ENCODE measurements at regions not wholly inside any gene's neighbourhood (a gene's known extent, or its start where the extent isn't known, plus 50 kb on each side); places are given as distances from the start of the nearest gene placed in this dataset.

GRCh38 chr10:10910634-10911033, 107.0 kb upstream of the CELF2 start:
- H3K4me1 ChIP-seq, result peaks cover 0 to 9% of the 10 kb centered on the region in 2 donors
- peak overlapping the region in 1 of 3 donors; percentile 60 for H3K27ac ChIP-seq
- H3K27me3 ChIP-seq, result no peaks in the 10 kb centered on the region
- H3K4me3 ChIP-seq (replicated peaks in 1 of 3), result no peak overlapping the region
- DNase-seq, result no peak
- intact Hi-C loops (cut with DNase I), result no loop called here
- 83 to 88% methylated on average over 7 of the region's 7 CpGs for WGBS, 2 donors
- no peaks in the 10 kb centered on the region for H3K36me3 ChIP-seq
- TF ChIP-seq CTCF (IDR thresholded peaks at IDR 0.05), result no peak
- no peak for TF ChIP-seq POLR2A (IDR thresholded peaks at IDR 0.05)
- no peaks in the 10 kb centered on the region for H3K9me3 ChIP-seq

- WGBS, 2 donors, result 35 to 54% methylated on average over 4 to 5 of the region's 5 CpGs
- no peaks in the 10 kb centered on the region for H3K36me3 ChIP-seq
- peaks cover 0 to 9% of the 10 kb centered on the region in 2 donors for H3K4me1 ChIP-seq
- intact Hi-C loops (cut with DNase I), result no loop called here
- DNase-seq, result peak; percentile 33 to 34
- no peaks in the 10 kb centered on the region for H3K9me3 ChIP-seq
- no peak overlapping the region for H3K4me3 ChIP-seq (replicated peaks in 1 of 3)
- no peaks in the 10 kb centered on the region for H3K27me3 ChIP-seq
- H3K27ac ChIP-seq, result peak overlapping the region in 2 of 3 donors; percentile 41 to 60
- TF ChIP-seq CTCF (IDR thresholded peaks at IDR 0.05) (no peak), POLR2A (IDR thresholded peaks at IDR 0.05) (no peak)
These were observed 106.6 kb upstream of the CELF2 start for GRCh38 chr10:10911035-10911434.

DNA sequence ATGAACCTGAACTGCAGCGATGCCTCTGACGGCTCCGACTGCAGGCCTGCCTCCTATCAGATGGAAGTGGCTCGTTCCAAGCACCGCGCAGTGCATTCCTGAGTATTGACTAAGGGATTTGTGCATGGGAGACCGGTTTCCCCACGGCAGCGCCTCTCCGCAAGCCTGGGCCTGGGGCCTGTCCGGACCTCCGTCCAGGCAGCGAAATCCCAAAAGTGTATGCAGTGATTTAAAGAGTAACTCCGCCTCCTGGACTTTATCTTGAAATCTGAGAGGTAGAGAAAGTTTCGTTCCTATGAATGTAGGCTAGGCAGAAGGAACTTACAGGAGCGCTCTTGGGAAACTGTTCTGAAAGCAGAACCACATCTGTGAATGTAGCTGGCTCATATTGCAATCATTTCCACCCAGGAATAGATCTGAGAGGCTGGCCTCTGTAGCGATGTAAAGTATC, 106.2 kb upstream of the CELF2 start:
- peak overlapping the region in 2 of 3 donors; percentile 41 to 60 for H3K27ac ChIP-seq
- no peaks in the 10 kb centered on the region for H3K27me3 ChIP-seq
- intact Hi-C loops (cut with DNase I), result no loop called here
- H3K36me3 ChIP-seq, result no peaks in the 10 kb centered on the region
- peaks cover 0 to 9% of the 10 kb centered on the region in 2 donors for H3K4me1 ChIP-seq
- no peak overlapping the region for H3K4me3 ChIP-seq (replicated peaks in 1 of 3)
- WGBS, 2 donors, result 11 to 25% methylated on average over 17 of the region's 17 CpGs
- no peak for TF ChIP-seq CTCF (IDR thresholded peaks at IDR 0.05)
- TF ChIP-seq POLR2A (IDR thresholded peaks at IDR 0.05), result no peak
- DNase-seq, result peak; percentile 74 to 84
- no peaks in the 10 kb centered on the region for H3K9me3 ChIP-seq

GRCh38 chr10:10914144-10914543, 103.5 kb upstream of the CELF2 start:
- DNase-seq, result no peak
- no peak for TF ChIP-seq CTCF (IDR thresholded peaks at IDR 0.05)
- TF ChIP-seq POLR2A (IDR thresholded peaks at IDR 0.05), result no peak
- Histone ChIP-seq H3K4me1 (peaks cover 0 to 9% of the 10 kb centered on the region in 2 donors), H3K27ac (no peak overlapping the region), H3K9me3 (no peaks in the 10 kb centered on the region), H3K36me3 (no peaks in the 10 kb centered on the region), H3K27me3 (no peaks in the 10 kb centered on the region), H3K4me3 (replicated peaks in 1 of 3) (no peak overlapping the region)
- intact Hi-C loops (cut with DNase I), result no loop called here
- 58 to 64% methylated on average over 4 of the region's 4 CpGs for WGBS, 2 donors

DNA sequence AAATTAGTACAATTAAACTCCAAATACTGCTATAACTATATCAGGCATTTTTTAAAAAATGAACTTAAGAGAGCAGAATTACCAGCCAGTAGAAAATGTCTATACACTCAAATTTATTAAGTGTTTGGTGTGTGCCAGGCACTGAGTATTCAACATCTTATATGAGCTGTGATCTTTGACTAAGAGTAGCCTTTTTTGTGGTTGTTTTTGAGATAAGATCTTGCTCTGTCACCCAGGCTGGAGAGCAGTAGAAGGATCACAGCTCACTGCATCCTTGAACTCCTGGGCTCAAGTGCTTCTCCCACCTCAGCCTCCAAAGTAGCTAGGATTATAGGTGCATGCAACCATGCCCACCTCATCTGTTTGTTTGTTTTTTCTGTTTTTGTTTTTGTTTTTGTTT, 102.5 kb upstream of the CELF2 start:
- no peak overlapping the region for H3K27ac ChIP-seq
- H3K9me3 ChIP-seq, result no peaks in the 10 kb centered on the region
- intact Hi-C loops (cut with DNase I), result no loop called here
- H3K4me1 ChIP-seq, result peaks cover 0 to 9% of the 10 kb centered on the region in 2 donors
- TF ChIP-seq POLR2A (IDR thresholded peaks at IDR 0.05) (no peak), CTCF (IDR thresholded peaks at IDR 0.05) (no peak)
- H3K36me3 ChIP-seq, result no peaks in the 10 kb centered on the region
- DNase-seq, result no peak
- no peak overlapping the region for H3K4me3 ChIP-seq (replicated peaks in 1 of 3)
- H3K27me3 ChIP-seq, result no peaks in the 10 kb centered on the region

Measured in thyroid gland (tissue), 4 donors.